ENCODE measurements at regions not wholly inside any gene's neighbourhood (a gene's known extent, or its start where the extent isn't known, plus 50 kb on each side); places are given as distances from the start of the nearest gene placed in this dataset.
"Not testable (repeated sequence)": the region's sequence is repeated elsewhere in the genome, so short reads cannot be mapped to it uniquely, and the experiment has no call there.

GRCh38 chr9:26789959-26790358 is 102.6 kb downstream of the CAAP1 start:
- no peaks in the 10 kb centered on the region for H3K36me3 ChIP-seq (ENCODE audit: control insufficient read depth, insufficient read depth, low read length)
- no peak overlapping the region for H3K9ac ChIP-seq (ENCODE audit: low read length)
- peaks cover 41% of the 10 kb centered on the region for H3K4me1 ChIP-seq (ENCODE audit: control insufficient read depth, insufficient read depth, low read length)
- H3K27me3 ChIP-seq (ENCODE audit: control insufficient read depth, insufficient read depth, low read length) = no peaks in the 10 kb centered on the region
- no peak overlapping the region for H3K4me3 ChIP-seq (ENCODE audit: low read depth, low read length)
- no peaks in the 10 kb centered on the region for H3K9me3 ChIP-seq (ENCODE audit: control insufficient read depth, insufficient read depth, low read depth, low read length)
- no peak overlapping the region for H3K27ac ChIP-seq (ENCODE audit: low read depth, low read length)

DNA sequence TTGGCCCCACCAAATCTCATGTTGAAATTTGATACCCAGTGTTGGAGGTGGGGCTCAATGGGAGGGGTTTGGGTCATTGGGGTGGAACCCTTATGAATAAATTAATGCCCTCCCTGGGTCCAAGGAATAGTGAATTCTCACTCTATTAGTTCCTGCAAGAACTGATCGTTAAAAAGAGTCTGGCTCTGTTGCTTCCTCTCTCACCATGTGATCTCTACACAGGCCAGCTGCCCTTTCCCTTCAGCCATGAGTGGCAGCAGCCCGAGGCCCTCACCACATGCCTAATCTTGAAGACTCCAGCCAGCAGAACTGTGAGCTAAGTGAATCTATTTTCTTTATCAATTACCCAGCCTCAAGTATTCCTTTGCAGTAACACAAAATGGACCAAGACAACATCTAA is 106.0 kb downstream of the CAAP1 start:
- no peak overlapping the region for H3K4me3 ChIP-seq (ENCODE audit: low read depth, low read length)
- no peaks in the 10 kb centered on the region for H3K36me3 ChIP-seq (ENCODE audit: control insufficient read depth, insufficient read depth, low read length)
- no peak overlapping the region for H3K27ac ChIP-seq (ENCODE audit: low read depth, low read length)
- peaks cover 41% of the 10 kb centered on the region for H3K4me1 ChIP-seq (ENCODE audit: control insufficient read depth, insufficient read depth, low read length)
- no peak overlapping the region for H3K9ac ChIP-seq (ENCODE audit: low read length)
- no peaks in the 10 kb centered on the region for H3K27me3 ChIP-seq (ENCODE audit: control insufficient read depth, insufficient read depth, low read length)
- no peaks in the 10 kb centered on the region for H3K9me3 ChIP-seq (ENCODE audit: control insufficient read depth, insufficient read depth, low read depth, low read length)

- no peaks in the 10 kb centered on the region for H3K27me3 ChIP-seq (ENCODE audit: control insufficient read depth, insufficient read depth, low read length)
- no peak overlapping the region for H3K27ac ChIP-seq (ENCODE audit: low read depth, low read length)
- peaks cover 19% of the 10 kb centered on the region for H3K4me1 ChIP-seq (ENCODE audit: control insufficient read depth, insufficient read depth, low read length)
- no peaks in the 10 kb centered on the region for H3K9me3 ChIP-seq (ENCODE audit: control insufficient read depth, insufficient read depth, low read depth, low read length)
- H3K36me3 ChIP-seq (ENCODE audit: control insufficient read depth, insufficient read depth, low read length) = no peaks in the 10 kb centered on the region
- no peak overlapping the region for H3K9ac ChIP-seq (ENCODE audit: low read length)
- no peak overlapping the region for H3K4me3 ChIP-seq (ENCODE audit: low read depth, low read length)
Measured at GRCh38 chr9:26782899-26783298, 109.7 kb downstream of the CAAP1 start.

GRCh38 chr9:26781906-26782305 is 110.7 kb downstream of the CAAP1 start:
- Histone ChIP-seq H3K27me3 (ENCODE audit: control insufficient read depth, insufficient read depth, low read length) (no peaks in the 10 kb centered on the region), H3K27ac (ENCODE audit: low read depth, low read length) (no peak overlapping the region), H3K4me1 (ENCODE audit: control insufficient read depth, insufficient read depth, low read length) (peaks cover 17% of the 10 kb centered on the region)

GRCh38 chr9:26780307-26780706 is 112.3 kb downstream of the CAAP1 start:
- not testable (repeated sequence) for H3K27me3 ChIP-seq (ENCODE audit: control insufficient read depth, insufficient read depth, low read length)

More at GRCh38 chr9:26781906-26782305, 110.7 kb downstream of the CAAP1 start:
- Histone ChIP-seq H3K36me3 (ENCODE audit: control insufficient read depth, insufficient read depth, low read length) (no peaks in the 10 kb centered on the region), H3K9ac (ENCODE audit: low read length) (no peak overlapping the region), H3K4me3 (ENCODE audit: low read depth, low read length) (no peak overlapping the region), H3K9me3 (ENCODE audit: control insufficient read depth, insufficient read depth, low read depth, low read length) (no peaks in the 10 kb centered on the region)

GRCh38 chr9:26779062-26779461 is 113.5 kb downstream of the CAAP1 start:
- H3K4me3 ChIP-seq (ENCODE audit: low read depth, low read length) = no peak overlapping the region
- H3K36me3 ChIP-seq (ENCODE audit: control insufficient read depth, insufficient read depth, low read length) = no peaks in the 10 kb centered on the region
- H3K27me3 ChIP-seq (ENCODE audit: control insufficient read depth, insufficient read depth, low read length) = no peaks in the 10 kb centered on the region
- H3K9ac ChIP-seq (ENCODE audit: low read length) = no peak overlapping the region
- H3K27ac ChIP-seq (ENCODE audit: low read depth, low read length) = no peak overlapping the region
- no peaks in the 10 kb centered on the region; the same call in 1 of the 2 replicates for H3K4me1 ChIP-seq (ENCODE audit: control insufficient read depth, insufficient read depth, low read length)
- no peaks in the 10 kb centered on the region for H3K9me3 ChIP-seq (ENCODE audit: control insufficient read depth, insufficient read depth, low read depth, low read length)

More at GRCh38 chr9:26780307-26780706, 112.3 kb downstream of the CAAP1 start:
- H3K27ac ChIP-seq (ENCODE audit: low read depth, low read length); H3K36me3 ChIP-seq (ENCODE audit: control insufficient read depth, insufficient read depth, low read length); H3K9me3 ChIP-seq (ENCODE audit: control insufficient read depth, insufficient read depth, low read depth, low read length); H3K9ac ChIP-seq (ENCODE audit: low read length); H3K4me1 ChIP-seq (ENCODE audit: control insufficient read depth, insufficient read depth, low read length); H3K4me3 ChIP-seq (ENCODE audit: low read depth, low read length): not testable (repeated sequence)

DNA sequence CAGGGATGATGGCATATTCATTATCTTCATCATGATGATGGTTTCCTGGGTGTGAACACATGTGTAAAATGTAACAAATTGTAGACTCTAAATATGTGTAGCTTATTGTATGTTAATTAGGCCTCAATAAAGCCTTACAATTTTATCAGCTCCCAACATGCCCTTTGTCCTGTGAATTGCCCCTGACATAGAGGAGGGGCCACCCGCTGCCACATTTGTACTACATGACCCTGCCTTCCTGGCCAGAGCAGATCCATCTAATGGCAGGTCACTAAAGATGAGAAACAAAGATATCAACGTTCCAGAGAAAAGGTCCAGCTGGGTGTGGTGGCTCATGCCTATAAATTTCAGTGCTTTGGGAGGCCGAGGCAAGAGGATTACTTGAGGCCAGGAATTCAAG is 117.2 kb downstream of the CAAP1 start:
- H3K4me3 ChIP-seq (ENCODE audit: low read depth, low read length) = no peak overlapping the region
- H3K9me3 ChIP-seq (ENCODE audit: control insufficient read depth, insufficient read depth, low read depth, low read length) = no peaks in the 10 kb centered on the region
- H3K27me3 ChIP-seq (ENCODE audit: control insufficient read depth, insufficient read depth, low read length) = no peaks in the 10 kb centered on the region
- no peaks in the 10 kb centered on the region for H3K4me1 ChIP-seq (ENCODE audit: control insufficient read depth, insufficient read depth, low read length)
- no peaks in the 10 kb centered on the region for H3K36me3 ChIP-seq (ENCODE audit: control insufficient read depth, insufficient read depth, low read length)
- no peak overlapping the region for H3K9ac ChIP-seq (ENCODE audit: low read length)
- H3K27ac ChIP-seq (ENCODE audit: low read depth, low read length) = no peak overlapping the region

- H3K27ac ChIP-seq (ENCODE audit: low read depth, low read length) = no peak overlapping the region
- no peaks in the 10 kb centered on the region for H3K27me3 ChIP-seq (ENCODE audit: control insufficient read depth, insufficient read depth, low read length)
- H3K4me1 ChIP-seq (ENCODE audit: control insufficient read depth, insufficient read depth, low read length) = no peaks in the 10 kb centered on the region
- H3K9ac ChIP-seq (ENCODE audit: low read length) = no peak overlapping the region
- H3K4me3 ChIP-seq (ENCODE audit: low read depth, low read length) = no peak overlapping the region
- H3K36me3 ChIP-seq (ENCODE audit: control insufficient read depth, insufficient read depth, low read length) = no peaks in the 10 kb centered on the region
- H3K9me3 ChIP-seq (ENCODE audit: control insufficient read depth, insufficient read depth, low read depth, low read length) = no peaks in the 10 kb centered on the region
Measured at GRCh38 chr9:26773056-26773455, 119.5 kb downstream of the CAAP1 start.

DNA sequence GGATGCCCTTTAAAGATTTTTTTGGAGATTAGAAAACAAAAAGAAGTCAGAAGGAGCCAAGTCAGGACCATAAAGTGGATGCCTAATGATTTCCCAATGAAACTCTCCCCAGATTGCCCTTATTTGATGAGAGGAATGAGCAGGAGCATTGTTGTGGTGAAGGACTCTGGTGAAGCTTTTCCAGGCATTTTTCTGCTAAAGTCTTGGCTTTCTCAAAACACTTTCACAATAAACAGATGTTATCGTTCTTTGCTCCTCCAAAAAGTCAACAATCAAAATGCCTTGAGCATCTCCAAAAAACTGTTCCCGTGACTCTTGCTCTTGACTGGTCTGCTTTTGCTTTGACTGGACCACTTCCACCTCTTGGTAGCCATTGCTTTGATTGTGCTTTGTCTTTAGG is 121.8 kb downstream of the CAAP1 start:
- no peaks in the 10 kb centered on the region for H3K4me1 ChIP-seq (ENCODE audit: control insufficient read depth, insufficient read depth, low read length)
- no peaks in the 10 kb centered on the region for H3K27me3 ChIP-seq (ENCODE audit: control insufficient read depth, insufficient read depth, low read length)
- H3K27ac ChIP-seq (ENCODE audit: low read depth, low read length) = no peak overlapping the region
- H3K9ac ChIP-seq (ENCODE audit: low read length) = no peak overlapping the region
- no peak overlapping the region for H3K4me3 ChIP-seq (ENCODE audit: low read depth, low read length)
- H3K36me3 ChIP-seq (ENCODE audit: control insufficient read depth, insufficient read depth, low read length) = no peaks in the 10 kb centered on the region
- no peaks in the 10 kb centered on the region for H3K9me3 ChIP-seq (ENCODE audit: control insufficient read depth, insufficient read depth, low read depth, low read length)

- Histone ChIP-seq H3K4me1 (ENCODE audit: control insufficient read depth, insufficient read depth, low read length) (no peaks in the 10 kb centered on the region), H3K27me3 (ENCODE audit: control insufficient read depth, insufficient read depth, low read length) (no peaks in the 10 kb centered on the region), H3K4me3 (ENCODE audit: low read depth, low read length) (no peak overlapping the region), H3K27ac (ENCODE audit: low read depth, low read length) (no peak overlapping the region), H3K9me3 (ENCODE audit: control insufficient read depth, insufficient read depth, low read depth, low read length) (no peaks in the 10 kb centered on the region), H3K9ac (ENCODE audit: low read length) (no peak overlapping the region), H3K36me3 (ENCODE audit: control insufficient read depth, insufficient read depth, low read length) (no peaks in the 10 kb centered on the region)
Measured at GRCh38 chr9:26768145-26768544, 124.5 kb downstream of the CAAP1 start.

DNA sequence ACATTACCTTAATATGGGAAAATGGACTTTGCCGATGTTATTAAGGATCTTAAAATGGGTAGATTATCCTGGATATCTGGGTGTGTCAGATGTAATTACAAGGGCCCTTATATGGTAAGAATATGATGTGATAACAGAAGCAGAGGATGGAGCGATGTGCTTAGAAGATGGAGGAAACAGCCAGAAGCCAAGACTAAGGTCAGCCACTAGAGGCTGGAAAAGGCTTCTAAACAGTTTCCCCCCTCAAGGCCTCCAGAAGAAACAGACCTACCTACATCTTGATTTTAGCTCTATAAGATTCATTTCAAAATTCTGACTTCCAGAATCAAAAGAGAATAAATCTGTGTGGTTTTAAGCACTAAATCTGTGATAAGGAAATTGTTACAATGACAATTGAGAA is 131.9 kb downstream of the CAAP1 start:
- no peaks in the 10 kb centered on the region for H3K9me3 ChIP-seq (ENCODE audit: control insufficient read depth, insufficient read depth, low read depth, low read length)
- no peak overlapping the region for H3K9ac ChIP-seq (ENCODE audit: low read length)
- no peak overlapping the region for H3K27ac ChIP-seq (ENCODE audit: low read depth, low read length)
- H3K4me3 ChIP-seq (ENCODE audit: low read depth, low read length) = no peak overlapping the region
- no peaks in the 10 kb centered on the region for H3K27me3 ChIP-seq (ENCODE audit: control insufficient read depth, insufficient read depth, low read length)
- H3K36me3 ChIP-seq (ENCODE audit: control insufficient read depth, insufficient read depth, low read length) = no peaks in the 10 kb centered on the region
- peaks cover 20% of the 10 kb centered on the region; the same call in 1 of the 2 replicates for H3K4me1 ChIP-seq (ENCODE audit: control insufficient read depth, insufficient read depth, low read length)

DNA sequence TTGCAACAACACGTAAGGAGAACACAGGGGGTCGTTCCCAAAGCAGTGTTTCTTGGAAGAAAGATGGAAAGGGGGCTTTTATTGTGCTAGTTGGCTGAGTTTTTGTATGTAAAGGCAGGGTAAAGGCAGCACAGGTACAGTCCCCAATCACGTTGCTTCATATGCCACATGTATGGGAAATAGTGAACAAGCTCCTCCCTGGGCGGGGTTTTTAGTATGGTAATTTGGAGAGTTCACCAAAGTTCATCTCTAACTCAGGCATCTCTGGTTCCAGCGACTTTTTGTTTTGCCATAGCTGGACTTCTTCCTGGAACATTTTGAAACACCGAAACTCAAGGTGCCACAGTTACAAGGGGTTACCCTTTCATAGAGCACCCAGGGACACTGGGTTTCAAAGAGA is 133.9 kb downstream of the CAAP1 start:
- peaks cover 39% of the 10 kb centered on the region for H3K4me1 ChIP-seq (ENCODE audit: control insufficient read depth, insufficient read depth, low read length)
- no peak overlapping the region for H3K27ac ChIP-seq (ENCODE audit: low read depth, low read length)
- H3K27me3 ChIP-seq (ENCODE audit: control insufficient read depth, insufficient read depth, low read length) = no peaks in the 10 kb centered on the region
- no peaks in the 10 kb centered on the region for H3K9me3 ChIP-seq (ENCODE audit: control insufficient read depth, insufficient read depth, low read depth, low read length)
- no peak overlapping the region for H3K9ac ChIP-seq (ENCODE audit: low read length)
- H3K4me3 ChIP-seq (ENCODE audit: low read depth, low read length) = no peak overlapping the region
- no peaks in the 10 kb centered on the region for H3K36me3 ChIP-seq (ENCODE audit: control insufficient read depth, insufficient read depth, low read length)
